ENCODE measurements at regions not wholly inside any gene's neighbourhood (a gene's known extent, or its start where the extent isn't known, plus 50 kb on each side); places are given as distances from the start of the nearest gene placed in this dataset.

- peaks cover 8% of the 10 kb centered on the region for H3K27me3 Mint-ChIP-seq
These were observed 213.7 kb upstream of the HABP2 start for GRCh38 chr10:113339121-113339520.

GRCh38 chr10:113340282-113340681 lies 212.6 kb upstream of the HABP2 start:
- Mint-ChIP-seq H3K27ac (no peak overlapping the region), H3K36me3 (ENCODE audit: low read depth) (no peaks in the 10 kb centered on the region), H3K4me3 (no peak overlapping the region), H3K4me1 (ENCODE audit: low read depth) (no peaks in the 10 kb centered on the region), H3K27me3 (peaks cover 6% of the 10 kb centered on the region), H3K9me3 (no peaks in the 10 kb centered on the region)
- no peak for DNase-seq

More at GRCh38 chr10:113339121-113339520, 213.7 kb upstream of the HABP2 start:
- DNase-seq: no peak
- Mint-ChIP-seq H3K27ac (no peak overlapping the region), H3K4me3 (no peak overlapping the region), H3K36me3 (ENCODE audit: low read depth) (no peaks in the 10 kb centered on the region), H3K4me1 (ENCODE audit: low read depth) (no peaks in the 10 kb centered on the region), H3K9me3 (peaks cover under 1% of the 10 kb centered on the region)

DNA sequence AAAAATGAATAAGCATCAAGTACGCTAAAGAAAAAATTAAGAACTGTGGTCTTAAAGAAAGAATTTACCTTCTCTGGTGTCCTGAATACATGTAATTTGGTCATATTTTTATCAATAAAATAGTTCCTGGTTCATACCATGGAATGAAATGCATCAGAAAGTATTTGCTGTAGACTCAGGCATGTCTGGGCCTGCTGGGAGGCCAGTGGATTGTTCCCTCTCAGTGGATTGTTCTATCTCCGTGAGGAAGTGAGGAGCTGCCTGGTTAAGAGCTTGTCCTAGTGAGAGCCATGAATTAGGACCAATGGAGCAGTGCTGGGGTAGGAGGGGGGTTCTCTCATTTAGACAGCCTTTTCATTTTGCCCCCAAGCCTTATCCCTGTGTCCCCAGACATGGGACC lies 211.7 kb upstream of the HABP2 start:
- Mint-ChIP-seq H3K4me3 (no peak overlapping the region), H3K4me1 (ENCODE audit: low read depth) (no peaks in the 10 kb centered on the region), H3K27ac (no peak overlapping the region), H3K9me3 (no peaks in the 10 kb centered on the region), H3K27me3 (peaks cover 6% of the 10 kb centered on the region), H3K36me3 (ENCODE audit: low read depth) (no peaks in the 10 kb centered on the region)
- no peak for DNase-seq

DNA sequence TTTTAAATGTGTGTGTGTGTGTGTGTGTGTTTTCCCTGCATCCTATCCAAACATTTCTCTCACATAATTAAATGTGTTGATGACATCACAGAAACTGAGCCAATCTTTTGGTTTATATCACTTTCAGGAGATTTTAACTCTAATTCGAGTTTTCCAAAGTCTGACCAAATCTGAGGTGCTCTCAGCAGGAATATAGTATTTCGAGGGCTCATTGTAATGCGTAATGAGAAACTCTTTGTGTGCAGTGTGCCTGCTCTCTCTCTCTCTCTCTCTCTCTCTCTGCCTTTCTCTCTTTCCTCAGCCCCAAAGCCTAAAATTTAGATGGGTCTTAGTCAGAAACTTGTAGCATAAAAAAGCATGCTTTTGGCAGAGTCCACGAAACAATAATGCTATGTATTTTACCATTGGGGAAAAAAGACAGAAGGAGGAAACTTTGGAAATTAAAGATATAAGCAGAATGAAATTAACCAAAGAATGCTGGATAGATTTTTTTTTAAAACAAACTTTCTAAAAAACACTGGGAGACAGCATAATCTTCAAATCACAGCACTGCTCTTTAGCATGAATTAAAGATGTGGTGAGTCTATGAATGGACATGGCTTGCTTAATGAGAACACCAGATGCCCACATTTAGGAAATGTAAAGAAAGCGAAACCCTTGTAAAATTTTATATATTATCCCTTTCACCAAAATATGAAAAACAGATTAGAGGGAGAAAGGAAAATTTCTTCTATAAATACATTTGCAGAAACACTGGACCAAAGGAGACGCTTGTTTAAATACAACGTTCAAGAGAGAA lies 206.8 kb upstream of the HABP2 start:
- Mint-ChIP-seq H3K27ac (no peak overlapping the region), H3K4me3 (no peak overlapping the region), H3K36me3 (ENCODE audit: low read depth) (no peaks in the 10 kb centered on the region), H3K4me1 (ENCODE audit: low read depth) (no peaks in the 10 kb centered on the region), H3K9me3 (no peaks in the 10 kb centered on the region), H3K27me3 (peaks cover 8% of the 10 kb centered on the region)
- no peak for DNase-seq

DNA sequence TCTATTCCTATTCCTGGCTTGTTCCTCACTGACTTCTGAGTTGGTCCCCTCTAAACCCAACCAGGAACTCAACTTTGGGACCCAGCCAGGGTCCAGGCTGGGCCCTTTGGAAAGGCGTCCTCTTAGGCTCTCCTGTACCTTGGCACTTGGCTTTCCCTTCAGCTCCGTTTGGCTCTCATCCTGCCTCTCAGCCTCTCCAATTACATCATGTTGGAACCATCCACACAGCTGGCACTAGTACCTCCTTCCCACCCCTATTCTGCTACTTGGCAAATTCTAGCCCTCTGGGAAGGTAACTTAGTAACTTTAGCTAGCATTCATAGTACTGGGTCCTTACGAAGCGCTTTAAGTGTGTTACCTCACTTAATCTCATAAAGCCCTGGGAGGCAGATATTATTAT lies 205.3 kb upstream of the HABP2 start:
- H3K9me3 Mint-ChIP-seq: no peaks in the 10 kb centered on the region
- no peak overlapping the region for H3K4me3 Mint-ChIP-seq
- H3K27ac Mint-ChIP-seq: no peak overlapping the region
- H3K4me1 Mint-ChIP-seq (ENCODE audit: low read depth): no peaks in the 10 kb centered on the region
- no peak for DNase-seq
- H3K27me3 Mint-ChIP-seq: peaks cover 8% of the 10 kb centered on the region
- H3K36me3 Mint-ChIP-seq (ENCODE audit: low read depth): no peaks in the 10 kb centered on the region

DNA sequence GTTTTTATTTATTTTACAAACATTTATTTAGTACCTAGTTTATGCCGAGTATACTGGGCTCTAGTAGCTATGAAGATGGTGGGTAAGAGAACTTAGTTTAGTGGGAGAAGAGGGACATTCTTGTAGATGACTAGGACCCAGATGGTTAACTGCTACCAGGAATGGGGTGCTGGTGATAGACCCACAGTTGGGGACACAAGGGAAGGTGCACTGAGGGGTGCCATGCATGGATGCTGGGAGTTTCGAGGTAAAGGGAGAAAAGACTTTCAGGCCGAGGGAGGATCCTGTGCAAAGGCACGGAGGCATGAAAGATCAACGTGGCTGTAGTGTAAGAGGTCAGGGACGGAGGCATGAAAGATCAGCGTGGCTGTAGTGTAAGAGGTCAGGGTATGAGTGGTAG lies 204.2 kb upstream of the HABP2 start:
- H3K27me3 Mint-ChIP-seq: peaks cover 8% of the 10 kb centered on the region
- H3K4me1 Mint-ChIP-seq (ENCODE audit: low read depth): no peaks in the 10 kb centered on the region
- H3K27ac Mint-ChIP-seq: no peak overlapping the region
- H3K4me3 Mint-ChIP-seq: no peak overlapping the region
- H3K9me3 Mint-ChIP-seq: no peaks in the 10 kb centered on the region
- no peaks in the 10 kb centered on the region for H3K36me3 Mint-ChIP-seq (ENCODE audit: low read depth)
- DNase-seq: no peak

GRCh38 chr10:113350311-113351040 lies 202.4 kb upstream of the HABP2 start:
- no peak for DNase-seq
- H3K36me3 Mint-ChIP-seq (ENCODE audit: low read depth): no peaks in the 10 kb centered on the region
- peaks cover 8% of the 10 kb centered on the region for H3K27me3 Mint-ChIP-seq
- H3K27ac Mint-ChIP-seq: no peak overlapping the region
- H3K4me3 Mint-ChIP-seq: no peak overlapping the region
- H3K9me3 Mint-ChIP-seq: no peaks in the 10 kb centered on the region
- no peaks in the 10 kb centered on the region for H3K4me1 Mint-ChIP-seq (ENCODE audit: low read depth)

DNA sequence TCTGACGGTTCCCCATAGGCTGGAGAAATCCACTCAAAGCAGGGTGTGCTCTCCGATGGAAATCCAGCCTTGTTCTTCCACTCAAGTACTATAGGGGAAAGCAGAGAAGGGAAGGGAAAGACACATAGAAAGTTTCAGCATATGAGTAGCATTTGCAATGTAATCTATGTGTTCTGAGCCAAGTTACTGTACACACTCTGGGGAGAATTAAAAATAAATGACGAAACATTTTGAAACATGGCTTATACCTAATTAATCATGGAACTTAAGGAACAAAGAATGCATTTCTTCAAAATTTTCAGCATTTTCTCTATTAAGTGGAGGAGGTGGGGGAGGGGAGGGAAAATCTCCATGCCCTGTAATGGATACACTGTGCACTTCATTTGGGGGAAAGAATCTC lies 198.1 kb upstream of the HABP2 start:
- H3K4me1 Mint-ChIP-seq (ENCODE audit: low read depth): no peaks in the 10 kb centered on the region

GRCh38 chr10:113356794-113357680 lies 195.8 kb upstream of the HABP2 start:
- Mint-ChIP-seq H3K4me1 (ENCODE audit: low read depth) (no peaks in the 10 kb centered on the region), H3K27ac (no peak overlapping the region), H3K27me3 (peaks cover 3% of the 10 kb centered on the region), H3K36me3 (ENCODE audit: low read depth) (no peaks in the 10 kb centered on the region), H3K9me3 (no peaks in the 10 kb centered on the region), H3K4me3 (no peak overlapping the region)
- DNase-seq: no peak

More for the DNA sequence above, 198.1 kb upstream of the HABP2 start:
- Mint-ChIP-seq H3K4me3 (no peak overlapping the region), H3K9me3 (no peaks in the 10 kb centered on the region), H3K27me3 (peaks cover 3% of the 10 kb centered on the region), H3K27ac (no peak overlapping the region), H3K36me3 (ENCODE audit: low read depth) (no peaks in the 10 kb centered on the region)
- DNase-seq: no peak

DNA sequence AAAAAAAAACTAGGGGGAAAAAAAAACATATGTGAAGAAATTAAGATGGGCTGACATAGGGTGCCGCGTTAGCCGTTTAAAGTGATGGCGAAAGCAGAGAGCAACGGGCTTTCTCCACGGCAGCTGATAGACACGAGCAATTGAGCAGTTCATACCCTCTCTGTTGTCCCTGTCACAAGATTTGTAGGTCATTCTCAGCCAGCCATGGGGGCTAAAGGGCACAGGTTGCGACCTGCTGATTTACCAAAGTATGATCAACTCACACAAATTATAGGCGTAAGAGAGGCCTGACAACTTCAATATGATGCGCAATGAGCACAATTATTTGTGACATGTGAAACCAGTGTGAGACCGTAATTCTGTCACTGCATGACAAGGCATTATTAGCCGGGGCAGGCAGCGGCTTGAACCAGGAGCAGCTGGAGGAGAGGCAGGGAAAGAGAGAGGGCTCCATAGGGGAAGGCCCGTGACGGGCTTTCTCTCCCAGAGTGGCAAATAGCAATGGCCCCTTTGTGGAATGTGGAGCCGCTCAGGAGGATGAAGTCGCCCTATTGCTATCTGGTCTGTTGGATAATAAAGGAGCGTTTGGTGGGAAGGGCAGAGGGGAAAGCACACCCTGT lies 195.1 kb upstream of the HABP2 start:
- Mint-ChIP-seq H3K27me3 (peaks cover 3% of the 10 kb centered on the region), H3K27ac (no peak overlapping the region), H3K9me3 (no peaks in the 10 kb centered on the region), H3K36me3 (ENCODE audit: low read depth) (no peaks in the 10 kb centered on the region), H3K4me1 (ENCODE audit: low read depth) (peaks cover 1% of the 10 kb centered on the region), H3K4me3 (no peak overlapping the region)
- no peak for DNase-seq

GRCh38 chr10:113359655-113360054 lies 193.2 kb upstream of the HABP2 start:
- Mint-ChIP-seq H3K9me3 (no peaks in the 10 kb centered on the region), H3K4me3 (no peak overlapping the region), H3K4me1 (ENCODE audit: low read depth) (peaks cover 1% of the 10 kb centered on the region), H3K36me3 (ENCODE audit: low read depth) (no peaks in the 10 kb centered on the region), H3K27me3 (peaks cover 3% of the 10 kb centered on the region), H3K27ac (no peak overlapping the region)
- DNase-seq: no peak

GRCh38 chr10:113360870-113361269 lies 192.0 kb upstream of the HABP2 start:
- no peak for DNase-seq
- no peaks in the 10 kb centered on the region for H3K36me3 Mint-ChIP-seq (ENCODE audit: low read depth)
- H3K9me3 Mint-ChIP-seq: peaks cover 2% of the 10 kb centered on the region
- peaks cover 1% of the 10 kb centered on the region for H3K4me1 Mint-ChIP-seq (ENCODE audit: low read depth)
- no peak overlapping the region for H3K4me3 Mint-ChIP-seq
- H3K27me3 Mint-ChIP-seq: peaks cover 3% of the 10 kb centered on the region
- no peak overlapping the region for H3K27ac Mint-ChIP-seq

GRCh38 chr10:113362645-113363091 lies 190.2 kb upstream of the HABP2 start:
- no peak for DNase-seq
- peaks cover 1% of the 10 kb centered on the region for H3K4me1 Mint-ChIP-seq (ENCODE audit: low read depth)
- no peaks in the 10 kb centered on the region for H3K36me3 Mint-ChIP-seq (ENCODE audit: low read depth)
- H3K27me3 Mint-ChIP-seq: peaks cover 3% of the 10 kb centered on the region
- peaks cover 2% of the 10 kb centered on the region for H3K9me3 Mint-ChIP-seq
- no peak overlapping the region for H3K27ac Mint-ChIP-seq
- no peak overlapping the region for H3K4me3 Mint-ChIP-seq

- no peak overlapping the region for H3K27ac Mint-ChIP-seq
- H3K36me3 Mint-ChIP-seq (ENCODE audit: low read depth): no peaks in the 10 kb centered on the region
- H3K9me3 Mint-ChIP-seq: peaks cover 2% of the 10 kb centered on the region
- H3K4me1 Mint-ChIP-seq (ENCODE audit: low read depth): peaks cover 1% of the 10 kb centered on the region
- no peak overlapping the region for H3K4me3 Mint-ChIP-seq
- no peak for DNase-seq
- peaks cover 3% of the 10 kb centered on the region for H3K27me3 Mint-ChIP-seq
These were observed 188.6 kb upstream of the HABP2 start for GRCh38 chr10:113364227-113364626.
